Caco-2 (cell line): ENCODE measurements at regions not wholly inside any gene's neighbourhood (a gene's known extent, or its start where the extent isn't known, plus 50 kb on each side); places are given as distances from the start of the nearest gene placed in this dataset.

Experiments used
- BruUV-seq: library from RNA; stranded (reverse); fragments of 400-500 nt; replicated peaks from 2 replicates; lab custom pipeline; 2021; lab: Mats Ljungman, UMichigan
- CTCF ChIA-PET: fragments of 300-600 bp; sonication (Branson Sonifier 250); formaldehyde crosslinking; loops from one replicate; lab custom pipeline; 2022; ENCODE audit warnings: antibody characterized with exemption; lab: Charles Lee
- POLR2A ChIA-PET: fragments of 300-600 bp; sonication (Branson Sonifier 250); formaldehyde crosslinking; loops from one replicate; lab custom pipeline; 2022; ENCODE audit warnings: antibody characterized with exemption; lab: Charles Lee
- DNase-seq, 2 experiments: peaks; one replicate each; pipeline versions ENCODE4 v3.0.0 to v3.0.0-alpha.2; 2020 to 2022
- H3K27me3 ChIP-seq: replicated peaks from 2 replicates; pipeline ENCODE4 v1.6.0; 2011; ENCODE audit warnings: low read length; ENCODE audit not compliant: control insufficient read depth, insufficient read depth
- H3K36me3 ChIP-seq: 2 replicates; pipeline ENCODE4 v1.5.1; 2011; ENCODE audit warnings: low read length; ENCODE audit not compliant: control insufficient read depth, insufficient read depth
- H3K4me1 ChIP-seq: fragments of 250-450 bp; sonication (Bioruptor Pico); 2 replicates; pipeline ENCODE4 v1.5.1; 2020; ENCODE audit warnings: mild to moderate bottlenecking
- H3K4me3 ChIP-seq: 2 replicates; pipeline ENCODE4 v1.5.1; 2011; ENCODE audit warnings: low read depth, mild to moderate bottlenecking, control low read depth, low read length
- H3K9me3 ChIP-seq: fragments of 250-450 bp; sonication (Bioruptor Pico); 2 replicates; pipeline ENCODE4 v1.5.1; 2020; ENCODE audit warnings: mild to moderate bottlenecking, moderate library complexity
- H3K27ac Mint-ChIP-seq: one replicate; pipeline ENCODE4 v1.8.0; 2022; ENCODE audit warnings: mixed read lengths; ENCODE audit not compliant: unreplicated experiment
- H3K27me3 Mint-ChIP-seq: one replicate; pipeline ENCODE4 v1.8.0; 2022; ENCODE audit warnings: mixed read lengths; ENCODE audit not compliant: insufficient read depth, unreplicated experiment
- H3K36me3 Mint-ChIP-seq: one replicate; pipeline ENCODE4 v1.8.0; 2022; ENCODE audit warnings: mild to moderate bottlenecking, mixed read lengths; ENCODE audit not compliant: insufficient read depth, unreplicated experiment
- H3K4me1 Mint-ChIP-seq: one replicate; pipeline ENCODE4 v1.8.0; 2022; ENCODE audit warnings: low read depth, mixed read lengths; ENCODE audit not compliant: unreplicated experiment
- H3K4me3 Mint-ChIP-seq: one replicate; pipeline ENCODE4 v1.8.0; 2022; ENCODE audit warnings: mild to moderate bottlenecking, moderate library complexity, mixed read lengths; ENCODE audit not compliant: unreplicated experiment
- H3K9me3 Mint-ChIP-seq: one replicate; pipeline ENCODE4 v1.8.0; 2022; ENCODE audit warnings: mixed read lengths; ENCODE audit not compliant: unreplicated experiment
- CTCF ChIP-seq, 2 experiments: fragments of 200-600 bp in 1 of 2; IDR thresholded peaks; 1 replicate in 1 of 2; 2 replicates in 1 of 2; pipeline versions ENCODE4 v1.5.1 to v1.8.0; 2011 to 2022; ENCODE audit warnings: antibody characterized with exemption in 1 of 2, control low read depth in 1 of 2, inconsistent platforms in 1 of 2, low read depth in 1 of 2, low read length in 1 of 2, mild to moderate bottlenecking in 1 of 2, moderate library complexity in 1 of 2; ENCODE audit not compliant: insufficient read depth in 1 of 2, severe bottlenecking in 1 of 2, unreplicated experiment in 1 of 2
- intact Hi-C: fragments of 100-400 bp; cut with micrococcal nuclease; formaldehyde crosslinking; loops from one replicate; pipeline ENCODE4 v1.10.0; 2022; ENCODE audit not compliant: unreplicated experiment

GRCh38 chr21:20026543-20026942, 971.7 kb upstream of the NCAM2 start:
- CTCF ChIA-PET: no interaction called here

GRCh38 chr21:20030390-20030789, 967.8 kb upstream of the NCAM2 start:
- CTCF ChIA-PET: no interaction called here
- POLR2A ChIA-PET: no interaction called here
- no TSS peak for BruUV-seq

More at GRCh38 chr21:20026543-20026942, 971.7 kb upstream of the NCAM2 start:
- Mint-ChIP-seq H3K4me1 (no peaks in the 10 kb centered on the region), H3K27ac (no peak overlapping the region), H3K4me3 (no peak overlapping the region), H3K36me3 (no peaks in the 10 kb centered on the region), H3K9me3 (no peaks in the 10 kb centered on the region), H3K27me3 (peaks cover 5% of the 10 kb centered on the region)
- no peak for TF ChIP-seq CTCF (IDR thresholded peaks at IDR 0.05; ENCODE audit: insufficient read depth in 1 of 2, low read depth in 1 of 2, low read length in 1 of 2, severe bottlenecking in 1 of 2, unreplicated experiment in 1 of 2)
- no peak for DNase-seq
- Histone ChIP-seq H3K36me3 (no peaks in the 10 kb centered on the region), H3K9me3 (no peaks in the 10 kb centered on the region), H3K4me1 (no peaks in the 10 kb centered on the region), H3K27me3 (no peaks in the 10 kb centered on the region), H3K4me3 (no peak overlapping the region)
- BruUV-seq: no TSS peak
- intact Hi-C loops: no loop called here
- POLR2A ChIA-PET: no interaction called here

GRCh38 chr21:20031807-20032206, 966.4 kb upstream of the NCAM2 start:
- Histone ChIP-seq H3K4me1 (no peaks in the 10 kb centered on the region), H3K9me3 (no peaks in the 10 kb centered on the region), H3K36me3 (no peaks in the 10 kb centered on the region), H3K4me3 (no peak overlapping the region), H3K27me3 (no peaks in the 10 kb centered on the region)
- no peak for DNase-seq
- BruUV-seq: no TSS peak
- peaks cover 2% of the 10 kb centered on the region for H3K27me3 Mint-ChIP-seq
- H3K36me3 Mint-ChIP-seq: no peaks in the 10 kb centered on the region
- no peak overlapping the region for H3K4me3 Mint-ChIP-seq
- no peak for TF ChIP-seq CTCF (IDR thresholded peaks at IDR 0.05; ENCODE audit: insufficient read depth in 1 of 2, low read depth in 1 of 2, low read length in 1 of 2, severe bottlenecking in 1 of 2, unreplicated experiment in 1 of 2)
- no peak overlapping the region for H3K27ac Mint-ChIP-seq
- H3K9me3 Mint-ChIP-seq: no peaks in the 10 kb centered on the region
- ChIA-PET POLR2A (no interaction called here), CTCF (no interaction called here)
- intact Hi-C loops: no loop called here
- no peaks in the 10 kb centered on the region for H3K4me1 Mint-ChIP-seq

More at GRCh38 chr21:20030390-20030789, 967.8 kb upstream of the NCAM2 start:
- no peak for TF ChIP-seq CTCF (IDR thresholded peaks at IDR 0.05; ENCODE audit: insufficient read depth in 1 of 2, low read depth in 1 of 2, low read length in 1 of 2, severe bottlenecking in 1 of 2, unreplicated experiment in 1 of 2)
- H3K27ac Mint-ChIP-seq: no peak overlapping the region
- peaks cover 5% of the 10 kb centered on the region for H3K27me3 Mint-ChIP-seq
- H3K9me3 Mint-ChIP-seq: no peaks in the 10 kb centered on the region
- no peaks in the 10 kb centered on the region for H3K9me3 ChIP-seq
- no peaks in the 10 kb centered on the region for H3K36me3 Mint-ChIP-seq
- no peaks in the 10 kb centered on the region for H3K4me1 Mint-ChIP-seq
- no peaks in the 10 kb centered on the region for H3K36me3 ChIP-seq
- no peaks in the 10 kb centered on the region for H3K27me3 ChIP-seq
- no peak overlapping the region for H3K4me3 Mint-ChIP-seq
- no peak for DNase-seq
- no peak overlapping the region for H3K4me3 ChIP-seq
- H3K4me1 ChIP-seq: no peaks in the 10 kb centered on the region
- intact Hi-C loops: no loop called here
